Heart left ventricle (tissue), 13 donors: ENCODE measurements at regions not wholly inside any gene's neighbourhood (a gene's known extent, or its start where the extent isn't known, plus 50 kb on each side); places are given as distances from the start of the nearest gene placed in this dataset.

Source experiments
- CTCF ChIP-seq, 12 donors: fragments of 200-600 bp; sonication (generic) in 4 of 12; IDR thresholded peaks; one replicate each; pipeline versions ENCODE4 v1.5.0 to v1.8.0; 2018 to 2022; ENCODE audit warnings: antibody characterized with exemption in 12 of 12, mild to moderate bottlenecking in 5 of 12
- POLR2A ChIP-seq, 2 donors: fragments of 450-650 bp; IDR thresholded peaks; one replicate each; pipeline ENCODE4 v1.6.1; 2017; ENCODE audit warnings: antibody characterized with exemption in 2 of 2, mild to moderate bottlenecking in 2 of 2, moderate library complexity in 2 of 2
- donor health status: ischemic (EF 13 %, LVEDD 7.1; RV severe dilation, severe dysfunction).
- donor health status: DM: no; HTN: yes; CAD: no.
- donor health status: DM: no; HTN: no; CAD: no.
- donor health status: ischemic (EF 25% LVEDD 6.9; RV normal size, moderate dysfunction).
- donor health status: ischemic (EF 25% LVEDD 5.7; RV mildly dilated, moderate dysfunction).
- donor health status: ischemic (EF 35%, LVEDD 5.7; RV mildly dilated, moderate dysfunction).
- donor health status: nonischemic (EF 11% LVEDD 7.7; RV severe dilation, severe dysfunction).
- donor health status: DM: yes; HTN: yes; CAD: no.
- donor health status: PGD.
- donor health status: ischemic (EF 29% LVEDD 5.4; RV normal size, mild dysfunction).
- donor health status: nonischemic (EF 23%, LVEDD 6.1; RV moderate dilation, normal function).

- no peak for TF ChIP-seq CTCF (IDR thresholded peaks at IDR 0.05)
- no peak for TF ChIP-seq POLR2A (IDR thresholded peaks at IDR 0.05)
These were observed 167.7 kb upstream of the PPP1R3A start for GRCh38 chr7:114086537-114086913.
